ENCODE measurements at regions not wholly inside any gene's neighbourhood (a gene's known extent, or its start where the extent isn't known, plus 50 kb on each side); places are given as distances from the start of the nearest gene placed in this dataset.

DNA sequence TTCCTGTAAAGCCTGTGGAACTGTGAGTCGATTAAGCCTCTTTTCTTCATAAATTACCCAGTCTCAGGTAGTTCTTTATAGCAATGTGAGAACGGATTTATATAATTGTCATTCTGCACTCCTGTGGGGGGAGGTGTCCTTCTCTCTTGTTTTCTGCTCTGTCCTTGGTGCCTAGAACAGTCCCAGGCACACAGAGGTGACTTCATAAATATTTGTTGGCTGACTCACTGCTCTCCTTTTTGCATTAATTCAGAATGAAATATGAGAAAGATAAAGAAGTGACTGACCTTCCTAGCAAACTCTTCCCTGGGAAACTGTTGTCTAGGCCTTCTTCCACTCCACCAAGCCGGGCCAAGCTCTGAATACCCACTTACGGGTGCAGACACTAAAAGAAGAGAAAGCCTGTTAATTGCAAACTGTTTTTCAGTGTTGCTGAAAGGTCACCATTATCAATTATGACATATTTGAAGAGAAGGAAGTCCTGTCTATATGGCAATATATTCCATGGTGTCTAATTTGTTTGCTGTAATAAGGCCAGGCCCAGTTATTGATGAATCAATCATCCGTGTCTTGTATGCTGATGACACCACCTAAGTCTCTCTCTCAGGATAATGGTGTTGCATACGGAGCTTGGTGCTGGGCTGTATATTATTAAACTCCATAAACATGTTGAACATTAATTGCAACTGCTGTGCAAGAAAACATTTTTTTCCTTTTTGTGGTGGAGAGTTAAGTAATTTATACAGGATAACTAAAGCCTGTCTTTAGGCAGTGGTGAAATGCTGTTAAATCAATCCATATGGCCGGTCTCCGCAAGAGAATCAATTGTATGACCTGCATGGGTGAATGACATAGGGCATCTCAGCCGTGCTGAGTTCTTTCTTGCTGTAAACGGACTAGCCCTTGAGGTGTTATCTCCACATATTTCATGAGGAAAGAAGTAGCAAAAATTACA lies 567.5 kb downstream of the SLC4A3 start:
- H3K36me3 Mint-ChIP-seq = no peaks in the 10 kb centered on the region
- ATAC-seq (ENCODE audit: low read depth) (no peak), DNase-seq (ENCODE audit: low spot score in 2 of 2) (no peak)
- no peak overlapping the region for H3K4me3 Mint-ChIP-seq
- no peaks in the 10 kb centered on the region for H3K27me3 Mint-ChIP-seq
- peaks cover 5% of the 10 kb centered on the region for H3K9me3 Mint-ChIP-seq
- no peaks in the 10 kb centered on the region for H3K4me1 Mint-ChIP-seq
- no peak overlapping the region for H3K27ac Mint-ChIP-seq

DNA sequence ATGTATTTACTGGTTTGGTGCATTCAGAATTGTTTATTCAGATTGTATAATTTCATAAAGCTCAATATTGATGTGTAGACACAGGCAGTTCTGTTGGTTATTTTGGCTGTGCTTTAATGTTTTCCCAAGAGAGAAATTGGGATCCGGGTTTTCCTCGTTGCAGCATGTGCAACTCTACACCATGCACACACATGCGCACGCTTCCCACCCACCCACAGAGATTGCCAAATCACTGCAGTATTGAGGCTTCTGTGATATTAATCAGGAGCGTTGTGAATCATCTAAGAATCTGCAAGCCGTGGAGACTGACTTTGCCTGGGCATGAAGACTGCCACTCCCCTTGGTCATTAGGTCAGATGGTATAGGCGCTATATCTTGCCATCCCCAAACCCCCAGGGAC lies 571.5 kb downstream of the SLC4A3 start:
- Mint-ChIP-seq H3K4me1 (no peaks in the 10 kb centered on the region), H3K36me3 (no peaks in the 10 kb centered on the region), H3K27me3 (no peaks in the 10 kb centered on the region), H3K9me3 (peaks cover 1% of the 10 kb centered on the region), H3K27ac (no peak overlapping the region), H3K4me3 (no peak overlapping the region)
- ATAC-seq (ENCODE audit: low read depth) (no peak), DNase-seq (ENCODE audit: low spot score in 2 of 2) (no peak)

DNA sequence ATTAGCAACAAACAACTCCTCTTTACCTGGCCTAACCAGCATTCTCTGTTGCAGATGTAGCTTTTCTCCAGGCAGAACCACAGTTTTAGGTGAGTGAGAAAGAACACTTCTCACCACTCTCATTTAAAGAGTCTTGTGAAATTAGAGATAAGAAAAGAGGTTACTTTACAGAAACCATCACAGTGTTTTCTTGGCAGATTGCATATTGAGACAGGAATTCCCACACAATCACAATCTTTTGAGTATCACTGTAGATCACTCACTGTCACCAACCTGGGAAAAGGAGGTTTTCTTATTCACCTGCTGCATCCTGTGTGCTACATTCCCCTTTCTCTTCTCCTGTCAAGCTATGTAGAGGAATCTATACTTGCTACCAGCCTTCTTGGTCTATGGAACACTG lies 574.6 kb downstream of the SLC4A3 start:
- Mint-ChIP-seq H3K36me3 (no peaks in the 10 kb centered on the region), H3K4me3 (no peak overlapping the region), H3K9me3 (no peaks in the 10 kb centered on the region), H3K27ac (no peak overlapping the region), H3K27me3 (no peaks in the 10 kb centered on the region), H3K4me1 (no peaks in the 10 kb centered on the region)
- ATAC-seq (ENCODE audit: low read depth) = no peak
- DNase-seq (ENCODE audit: low spot score in 2 of 2) = no peak

DNA sequence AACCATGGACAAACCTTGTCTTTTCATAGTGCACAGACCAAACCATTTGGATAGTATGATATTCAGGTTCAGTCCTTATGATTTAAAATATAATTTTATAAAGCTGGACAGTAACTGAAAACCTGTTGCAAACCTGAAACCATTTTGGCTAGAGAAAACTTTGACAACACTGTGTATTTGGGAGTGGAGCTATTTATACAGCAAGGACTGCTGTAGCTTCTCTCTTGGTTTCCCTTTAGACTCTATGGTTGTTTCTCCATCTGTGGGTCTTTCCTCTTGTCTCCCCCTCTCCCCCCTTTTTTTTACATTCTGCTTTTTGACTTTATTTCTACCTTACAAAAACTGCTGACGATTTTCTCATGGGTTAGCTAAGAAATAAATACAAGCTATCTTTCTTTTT lies 581.7 kb downstream of the SLC4A3 start:
- no peaks in the 10 kb centered on the region for H3K27me3 Mint-ChIP-seq
- H3K9me3 Mint-ChIP-seq = no peaks in the 10 kb centered on the region
- ATAC-seq (ENCODE audit: low read depth) (no peak), DNase-seq (ENCODE audit: low spot score in 2 of 2) (no peak)
- no peaks in the 10 kb centered on the region for H3K4me1 Mint-ChIP-seq
- no peak overlapping the region for H3K27ac Mint-ChIP-seq
- no peak overlapping the region for H3K4me3 Mint-ChIP-seq
- no peaks in the 10 kb centered on the region for H3K36me3 Mint-ChIP-seq

DNA sequence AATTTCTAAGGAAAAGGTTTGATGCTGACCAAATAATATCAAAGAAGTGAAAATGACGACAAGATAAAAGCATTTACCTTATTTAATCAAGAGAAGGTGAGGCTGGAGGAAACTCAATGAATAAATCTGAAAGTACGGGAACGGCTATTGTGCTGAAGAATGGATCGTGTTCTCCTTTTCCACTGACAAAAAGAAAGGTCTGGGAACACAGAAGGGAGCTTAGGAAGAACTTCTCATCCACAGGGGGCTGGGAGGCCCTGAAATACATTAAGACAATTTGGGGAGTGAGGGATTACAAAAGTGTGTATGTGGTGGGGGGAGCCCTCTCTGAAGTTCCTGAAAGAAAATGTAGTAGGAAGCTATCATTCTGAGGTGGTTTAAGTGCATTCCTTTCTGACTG lies 582.3 kb downstream of the SLC4A3 start:
- no peaks in the 10 kb centered on the region for H3K36me3 Mint-ChIP-seq
- H3K27me3 Mint-ChIP-seq = no peaks in the 10 kb centered on the region
- H3K27ac Mint-ChIP-seq = no peak overlapping the region
- H3K4me3 Mint-ChIP-seq = no peak overlapping the region
- no peaks in the 10 kb centered on the region for H3K4me1 Mint-ChIP-seq
- DNase-seq (ENCODE audit: low spot score in 2 of 2) = no peak
- H3K9me3 Mint-ChIP-seq = no peaks in the 10 kb centered on the region
- no peak for ATAC-seq (ENCODE audit: low read depth)

DNA sequence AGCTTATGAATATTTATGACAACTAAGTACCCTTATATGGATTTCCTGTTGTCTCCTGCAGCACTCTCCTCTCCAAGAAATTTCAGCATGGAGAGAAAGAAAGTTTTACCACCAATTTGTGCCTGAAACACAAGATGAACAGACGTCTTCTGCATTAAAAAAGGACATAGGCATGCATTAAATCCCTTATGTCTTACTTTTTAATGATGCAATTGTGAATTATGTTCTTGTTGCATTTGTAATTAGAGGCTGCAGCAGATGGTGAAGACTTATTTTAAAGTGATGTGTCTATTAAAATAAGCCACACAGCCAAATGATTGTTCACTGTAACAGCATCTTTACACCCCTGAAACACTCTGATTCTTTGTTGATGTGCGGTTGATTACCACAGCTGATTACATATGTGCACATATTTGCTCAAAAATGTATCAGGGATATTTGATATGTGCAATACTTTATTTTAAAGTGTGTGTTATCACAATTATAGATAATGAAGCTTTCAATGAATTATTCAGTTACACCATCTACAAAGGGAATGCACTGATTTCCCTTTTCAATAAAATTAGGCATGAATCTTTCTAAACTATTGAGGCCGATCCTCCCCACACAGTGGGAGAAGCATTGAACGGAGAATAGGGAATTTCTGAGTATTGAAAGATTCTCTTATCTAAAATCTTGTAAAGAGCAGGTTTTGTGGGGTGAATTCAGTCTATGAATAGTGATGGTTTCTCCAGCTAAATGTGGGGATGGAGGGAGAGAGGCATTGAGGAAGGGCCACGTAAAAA lies 585.1 kb downstream of the SLC4A3 start:
- Mint-ChIP-seq H3K4me3 (no peak overlapping the region), H3K4me1 (no peaks in the 10 kb centered on the region), H3K36me3 (no peaks in the 10 kb centered on the region), H3K27me3 (no peaks in the 10 kb centered on the region), H3K9me3 (no peaks in the 10 kb centered on the region), H3K27ac (no peak overlapping the region)
- ATAC-seq (ENCODE audit: low read depth) = no peak
- no peak for DNase-seq (ENCODE audit: low spot score in 2 of 2)

DNA sequence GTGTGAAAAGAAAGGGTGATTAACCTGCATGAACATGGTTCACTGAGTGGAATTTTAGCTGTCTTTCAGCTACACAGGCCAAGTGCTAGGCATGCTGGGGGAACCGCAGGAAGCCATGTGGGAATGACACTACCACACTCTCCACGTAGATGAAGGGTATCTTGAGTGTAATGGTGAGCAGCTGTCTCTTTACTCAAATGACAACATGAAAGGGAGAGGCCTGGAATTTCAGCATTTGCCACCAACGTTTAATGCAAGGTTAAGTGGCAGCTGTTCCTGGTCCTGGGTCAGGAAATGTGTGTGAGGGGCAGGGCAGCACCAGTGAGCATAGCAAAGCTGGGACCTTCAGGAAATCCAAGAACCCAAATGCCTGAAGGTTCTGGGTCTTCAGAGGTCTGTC lies 588.4 kb downstream of the SLC4A3 start:
- H3K36me3 Mint-ChIP-seq = no peaks in the 10 kb centered on the region
- ATAC-seq (ENCODE audit: low read depth) (no peak), DNase-seq (ENCODE audit: low spot score in 2 of 2) (no peak)
- H3K4me1 Mint-ChIP-seq = no peaks in the 10 kb centered on the region
- no peak overlapping the region for H3K4me3 Mint-ChIP-seq
- no peaks in the 10 kb centered on the region for H3K27me3 Mint-ChIP-seq
- no peak overlapping the region for H3K27ac Mint-ChIP-seq
- no peaks in the 10 kb centered on the region for H3K9me3 Mint-ChIP-seq

DNA sequence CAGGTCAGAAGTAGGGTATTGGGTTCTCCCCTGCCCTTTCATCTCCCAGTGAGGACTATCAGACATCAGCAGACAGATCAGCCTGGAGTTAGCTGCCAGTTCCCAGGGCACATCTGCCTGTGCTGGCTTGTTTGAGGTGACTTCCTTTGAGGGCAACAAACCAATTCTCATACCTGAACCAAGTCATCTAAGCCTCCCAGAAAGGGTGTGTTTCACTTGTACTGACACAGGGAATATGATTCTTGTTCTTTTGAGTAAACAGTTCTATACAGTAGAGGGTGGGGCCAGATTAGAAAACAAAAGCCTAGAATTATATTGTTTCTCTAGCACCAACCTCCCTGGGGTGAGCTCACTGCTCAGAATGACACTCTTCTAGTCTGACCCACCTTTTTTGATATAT lies 591.9 kb downstream of the SLC4A3 start:
- Mint-ChIP-seq H3K9me3 (no peaks in the 10 kb centered on the region), H3K4me3 (no peak overlapping the region), H3K27ac (no peak overlapping the region), H3K36me3 (no peaks in the 10 kb centered on the region), H3K27me3 (no peaks in the 10 kb centered on the region), H3K4me1 (no peaks in the 10 kb centered on the region)
- DNase-seq (ENCODE audit: low spot score in 2 of 2) (no peak), ATAC-seq (ENCODE audit: low read depth) (no peak)

DNA sequence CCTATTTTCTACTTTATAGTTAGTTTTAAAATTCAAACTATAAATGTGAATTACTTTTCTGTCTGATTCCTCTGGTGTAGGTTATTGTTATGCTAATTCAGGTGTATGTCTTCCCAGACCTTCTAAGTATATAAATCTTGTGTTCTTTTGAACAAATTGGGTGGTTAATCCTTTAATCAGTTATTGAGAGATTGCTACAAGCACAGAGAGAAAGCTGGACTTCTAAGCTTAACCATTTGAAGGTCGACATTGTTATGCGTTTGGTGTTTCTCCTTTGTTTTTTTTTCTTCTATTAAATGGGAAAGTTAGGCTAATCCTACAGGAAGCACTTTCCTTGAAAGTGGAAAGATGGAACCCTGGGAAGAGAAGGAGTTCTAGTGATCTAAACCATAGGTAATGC lies 592.6 kb downstream of the SLC4A3 start:
- Mint-ChIP-seq H3K4me1 (no peaks in the 10 kb centered on the region), H3K4me3 (no peak overlapping the region), H3K27me3 (no peaks in the 10 kb centered on the region), H3K27ac (no peak overlapping the region), H3K36me3 (no peaks in the 10 kb centered on the region), H3K9me3 (no peaks in the 10 kb centered on the region)
- DNase-seq (ENCODE audit: low spot score in 2 of 2) (no peak), ATAC-seq (ENCODE audit: low read depth) (no peak)

DNA sequence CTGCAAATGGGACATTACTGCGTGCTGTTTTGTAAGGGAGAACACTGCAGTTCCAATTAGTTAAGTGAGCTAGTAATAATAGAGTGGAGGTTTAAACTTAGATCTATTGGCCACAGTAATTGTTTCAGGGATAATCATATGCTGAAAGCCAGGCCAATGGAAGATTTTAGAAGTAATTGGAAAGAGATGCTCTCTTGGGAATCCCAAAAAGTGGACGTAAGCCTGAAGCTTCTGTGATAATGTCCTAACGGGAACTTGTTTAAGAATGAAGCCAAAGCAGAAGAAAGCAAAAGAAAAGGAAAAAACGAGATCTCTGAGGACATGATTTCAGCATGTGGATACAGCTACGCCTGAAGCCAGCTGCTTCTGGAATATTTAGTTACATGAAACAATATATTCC lies 594.6 kb downstream of the SLC4A3 start:
- DNase-seq (ENCODE audit: low spot score in 2 of 2) (no peak), ATAC-seq (ENCODE audit: low read depth) (no peak)
- Mint-ChIP-seq H3K4me1 (no peaks in the 10 kb centered on the region), H3K36me3 (no peaks in the 10 kb centered on the region), H3K4me3 (no peak overlapping the region), H3K27me3 (peaks cover 2% of the 10 kb centered on the region), H3K27ac (no peak overlapping the region), H3K9me3 (no peaks in the 10 kb centered on the region)

DNA sequence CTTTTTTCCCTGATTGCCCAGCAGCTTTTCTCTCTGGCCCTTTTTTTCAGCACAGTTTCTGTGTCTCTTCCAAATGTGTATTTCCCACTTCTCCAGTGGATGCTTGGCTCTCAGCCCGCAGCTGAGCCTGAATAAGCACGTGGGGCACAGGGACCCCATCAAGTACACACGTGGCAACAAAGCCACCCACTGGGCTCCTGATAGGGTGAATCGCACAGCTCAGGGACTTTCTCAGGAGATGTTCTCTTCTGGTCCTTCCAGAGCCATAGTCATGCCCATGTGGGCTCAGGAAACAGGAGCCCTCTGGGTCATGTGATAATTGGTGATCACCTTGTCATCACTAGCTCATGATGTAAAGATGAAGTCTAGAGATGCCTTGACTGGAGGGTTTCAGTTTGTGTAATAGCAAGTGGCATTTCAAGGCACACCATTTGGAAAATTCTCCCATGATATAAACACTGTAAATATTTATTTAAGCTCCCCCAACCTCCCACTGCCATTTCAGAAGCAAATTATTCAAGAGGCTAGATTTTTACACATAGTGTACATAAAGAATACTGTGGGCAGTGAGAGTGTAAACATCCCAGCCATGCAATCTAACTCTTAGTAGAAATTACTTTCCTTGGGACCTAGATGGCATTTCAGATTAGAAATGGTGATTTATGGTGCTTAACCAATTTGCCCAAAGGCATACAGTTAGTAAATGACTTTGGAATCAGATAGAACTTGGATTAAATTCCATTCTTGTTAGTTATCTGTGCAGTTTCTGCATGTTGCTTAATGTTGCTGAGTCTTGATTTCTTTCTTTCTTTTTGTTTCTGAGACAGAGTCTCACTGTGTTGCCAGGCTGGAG lies 597.5 kb downstream of the SLC4A3 start:
- no peak overlapping the region for H3K27ac Mint-ChIP-seq
- DNase-seq (ENCODE audit: low spot score in 2 of 2) (no peak), ATAC-seq (ENCODE audit: low read depth) (no peak)

DNA sequence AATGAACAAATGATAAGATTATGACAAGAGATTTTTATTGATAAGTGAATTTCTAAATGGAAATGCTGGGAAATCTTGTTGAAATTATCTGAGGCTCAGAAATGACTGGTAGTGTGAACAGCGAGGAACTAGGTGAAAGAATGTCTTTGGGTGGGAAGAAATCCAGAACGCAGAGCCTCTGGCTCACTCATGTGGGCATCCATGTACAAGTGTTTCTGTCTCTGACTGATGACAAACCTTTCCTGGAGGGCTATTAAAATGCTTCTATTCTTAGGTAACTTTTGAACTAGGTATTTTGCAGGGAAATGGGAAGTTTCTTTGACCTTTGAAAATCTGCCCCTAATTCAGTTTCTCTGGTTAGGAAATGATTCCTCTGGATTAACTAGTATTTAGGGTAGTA lies 598.6 kb downstream of the SLC4A3 start:
- H3K36me3 Mint-ChIP-seq = no peaks in the 10 kb centered on the region
- ATAC-seq (ENCODE audit: low read depth) (no peak), DNase-seq (ENCODE audit: low spot score in 2 of 2) (no peak)
- no peaks in the 10 kb centered on the region for H3K4me1 Mint-ChIP-seq
- peaks cover 2% of the 10 kb centered on the region for H3K27me3 Mint-ChIP-seq
- peaks cover 2% of the 10 kb centered on the region for H3K9me3 Mint-ChIP-seq
- no peak overlapping the region for H3K27ac Mint-ChIP-seq
- no peak overlapping the region for H3K4me3 Mint-ChIP-seq

More for the DNA sequence above, 597.5 kb downstream of the SLC4A3 start:
- Mint-ChIP-seq H3K4me1 (no peaks in the 10 kb centered on the region), H3K36me3 (no peaks in the 10 kb centered on the region), H3K9me3 (no peaks in the 10 kb centered on the region), H3K27me3 (peaks cover 2% of the 10 kb centered on the region), H3K4me3 (no peak overlapping the region)

DNA sequence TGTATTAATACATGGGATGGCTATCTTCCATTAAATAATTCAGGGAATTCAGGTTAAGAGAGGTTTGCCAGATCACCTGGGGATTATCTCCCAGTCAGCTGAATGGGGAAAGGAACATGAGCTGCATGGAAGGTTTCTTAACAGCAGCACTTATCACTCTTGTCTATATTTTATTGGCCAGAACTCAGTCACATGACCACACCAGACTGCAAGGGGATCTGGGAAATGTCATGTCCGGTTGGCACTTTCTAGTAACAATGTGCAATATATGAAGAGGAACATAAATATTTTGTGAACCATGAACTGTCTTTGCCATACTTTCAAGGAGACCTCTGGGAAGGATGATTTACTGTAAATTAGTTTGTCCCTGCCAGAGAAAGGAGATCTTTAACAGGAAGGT lies 599.1 kb downstream of the SLC4A3 start:
- Mint-ChIP-seq H3K36me3 (no peaks in the 10 kb centered on the region), H3K4me3 (no peak overlapping the region), H3K4me1 (no peaks in the 10 kb centered on the region), H3K9me3 (peaks cover 2% of the 10 kb centered on the region), H3K27ac (no peak overlapping the region), H3K27me3 (peaks cover 2% of the 10 kb centered on the region)
- no peak for DNase-seq (ENCODE audit: low spot score in 2 of 2)
- no peak for ATAC-seq (ENCODE audit: low read depth)

Data from memory B cell (primary cell).